Kidney glomerular epithelial cell (primary cell): ENCODE measurements at regions not wholly inside any gene's neighbourhood (a gene's known extent, or its start where the extent isn't known, plus 50 kb on each side); places are given as distances from the start of the nearest gene placed in this dataset.
"Not testable (repeated sequence)": the region's sequence is repeated elsewhere in the genome, so short reads cannot be mapped to it uniquely, and the experiment has no call there.

Experiments used
- DNase-seq: peaks from one replicate; lab custom pipeline; 2025; lab: John Stamatoyannopoulos, UW

GRCh38 chr6:85128256-85128655 lies 321.6 kb upstream of the NT5E start:
- DNase-seq: not testable (repeated sequence)

- no peak for DNase-seq
Observed at GRCh38 chr6:85127696-85128243, 322.1 kb upstream of the NT5E start.

GRCh38 chr6:85127168-85127498 lies 322.8 kb upstream of the NT5E start:
- no peak for DNase-seq

GRCh38 chr6:85126485-85127167 lies 323.3 kb upstream of the NT5E start:
- no peak for DNase-seq

GRCh38 chr6:85125526-85125925 lies 324.4 kb upstream of the NT5E start:
- no peak for DNase-seq

GRCh38 chr6:85124472-85125354 lies 325.2 kb upstream of the NT5E start:
- DNase-seq: no peak

GRCh38 chr6:85121158-85121557 lies 328.7 kb upstream of the NT5E start:
- DNase-seq: no peak

GRCh38 chr6:85118652-85119235 lies 331.1 kb upstream of the NT5E start:
- DNase-seq: no peak

- DNase-seq: no peak
Observed at GRCh38 chr6:85118233-85118632, 331.6 kb upstream of the NT5E start.

- DNase-seq: no peak
Observed at GRCh38 chr6:85116475-85116874, 333.4 kb upstream of the NT5E start.

- DNase-seq: no peak
Observed at GRCh38 chr6:85115876-85116275, 334.0 kb upstream of the NT5E start.

GRCh38 chr6:85115376-85115775 lies 334.5 kb upstream of the NT5E start:
- DNase-seq: no peak

- DNase-seq: no peak
Observed at GRCh38 chr6:85114581-85114935, 335.3 kb upstream of the NT5E start.

GRCh38 chr6:85113934-85114580 lies 335.8 kb upstream of the NT5E start:
- DNase-seq: no peak

GRCh38 chr6:85112540-85112939 lies 337.3 kb upstream of the NT5E start:
- no peak for DNase-seq

GRCh38 chr6:85111481-85112011 lies 338.3 kb upstream of the NT5E start:
- no peak for DNase-seq

GRCh38 chr6:85110943-85111342 lies 338.9 kb upstream of the NT5E start:
- no peak for DNase-seq

- DNase-seq: no peak
Observed at GRCh38 chr6:85107701-85108100, 342.2 kb upstream of the NT5E start.

- no peak for DNase-seq
Observed at GRCh38 chr6:85096976-85097375, 332.6 kb upstream of the TBX18 start.

- DNase-seq: no peak
Observed at GRCh38 chr6:85092226-85092625, 327.8 kb upstream of the TBX18 start.

- DNase-seq: no peak
Observed at GRCh38 chr6:85089255-85089654, 324.9 kb upstream of the TBX18 start.

GRCh38 chr6:85085875-85086274 lies 321.5 kb upstream of the TBX18 start:
- DNase-seq: no peak
